ENCODE measurements at regions not wholly inside any gene's neighbourhood (a gene's known extent, or its start where the extent isn't known, plus 50 kb on each side); places are given as distances from the start of the nearest gene placed in this dataset.

- no peak for TF ChIP-seq CTCF (IDR thresholded peaks at IDR 0.05)
- TF ChIP-seq EZH2 (IDR thresholded peaks at IDR 0.05; ENCODE audit: borderline replicate concordance, insufficient read depth, low read depth, low read length, poor library complexity, severe bottlenecking) = no peak
These were observed 426.4 kb upstream of the TYRP1 start for GRCh38 chr9:12266758-12267157.

All from B cell (primary cell).